T-helper 17 cell (primary cell): ENCODE measurements at regions not wholly inside any gene's neighbourhood (a gene's known extent, or its start where the extent isn't known, plus 50 kb on each side); places are given as distances from the start of the nearest gene placed in this dataset.

Experiments
- ATAC-seq: fragments of 150-1000 bp; cut with Tn5 transposase; 2 replicates; pipeline ENCODE4 v1.10.0; 2021; ENCODE audit warnings: mild to moderate bottlenecking, moderate library complexity
- DNase-seq, 3 donors: peaks; one replicate each; pipeline versions ENCODE4 v3.0.0 to v3.0.0-alpha.2; 2020 to 2021
- H3K9me3 ChIP-seq: one replicate; pipeline ENCODE4 v1.7.0; 2013; ENCODE audit warnings: low read length, mild to moderate bottlenecking; ENCODE audit not compliant: control insufficient read depth, poor library complexity, severe bottlenecking
- H3K27ac Mint-ChIP-seq: one replicate; pipeline ENCODE4 v1.8.0; 2022; ENCODE audit warnings: mild to moderate bottlenecking, moderate library complexity, mixed read lengths
- H3K27me3 Mint-ChIP-seq: one replicate; pipeline ENCODE4 v1.8.0; 2022; ENCODE audit warnings: mixed read lengths
- H3K36me3 Mint-ChIP-seq: one replicate; pipeline ENCODE4 v1.8.0; 2022; ENCODE audit warnings: low read depth, mixed read lengths
- H3K4me1 Mint-ChIP-seq: one replicate; pipeline ENCODE4 v1.8.0; 2022; ENCODE audit warnings: mild to moderate bottlenecking, mixed read lengths
- H3K4me3 Mint-ChIP-seq: one replicate; pipeline ENCODE4 v1.8.0; 2022; ENCODE audit warnings: mild to moderate bottlenecking, moderate library complexity, mixed read lengths

- DNase-seq, result no peak
- H3K4me3 Mint-ChIP-seq, result no peak overlapping the region
- no peaks in the 10 kb centered on the region for H3K4me1 Mint-ChIP-seq
- H3K9me3 ChIP-seq, result no peaks in the 10 kb centered on the region
- H3K36me3 Mint-ChIP-seq, result peaks cover 5% of the 10 kb centered on the region
- H3K27me3 Mint-ChIP-seq, result peaks cover 48% of the 10 kb centered on the region
- H3K27ac Mint-ChIP-seq, result no peak overlapping the region
- no peak for ATAC-seq
Measured at GRCh38 chr7:25358926-25359325, 130.6 kb upstream of the NPVF start.

- DNase-seq (no peak), ATAC-seq (no peak)
- no peak overlapping the region for H3K4me3 Mint-ChIP-seq
- no peaks in the 10 kb centered on the region for H3K9me3 ChIP-seq
- H3K27ac Mint-ChIP-seq, result no peak overlapping the region
- peaks cover 52% of the 10 kb centered on the region for H3K27me3 Mint-ChIP-seq
- no peaks in the 10 kb centered on the region for H3K4me1 Mint-ChIP-seq
- peaks cover 4% of the 10 kb centered on the region for H3K36me3 Mint-ChIP-seq
Measured at GRCh38 chr7:25359471-25360059, 131.3 kb upstream of the NPVF start.

GRCh38 chr7:25360451-25360850 is 132.2 kb upstream of the NPVF start:
- Mint-ChIP-seq H3K36me3 (peaks cover 4% of the 10 kb centered on the region), H3K4me1 (no peaks in the 10 kb centered on the region), H3K27me3 (peaks cover 57% of the 10 kb centered on the region), H3K4me3 (no peak overlapping the region), H3K27ac (no peak overlapping the region)
- no peaks in the 10 kb centered on the region for H3K9me3 ChIP-seq
- DNase-seq (no peak), ATAC-seq (no peak)

- DNase-seq (no peak), ATAC-seq (no peak)
- peaks cover 64% of the 10 kb centered on the region for H3K27me3 Mint-ChIP-seq
- H3K27ac Mint-ChIP-seq, result no peak overlapping the region
- H3K9me3 ChIP-seq, result no peaks in the 10 kb centered on the region
- no peak overlapping the region for H3K4me3 Mint-ChIP-seq
- H3K36me3 Mint-ChIP-seq, result peaks cover 4% of the 10 kb centered on the region
- no peaks in the 10 kb centered on the region for H3K4me1 Mint-ChIP-seq
Measured at GRCh38 chr7:25361387-25361786, 133.1 kb upstream of the NPVF start.

- Mint-ChIP-seq H3K36me3 (peaks cover 4% of the 10 kb centered on the region), H3K27ac (no peak overlapping the region), H3K4me3 (no peak overlapping the region), H3K27me3 (peaks cover 60% of the 10 kb centered on the region), H3K4me1 (no peaks in the 10 kb centered on the region)
- DNase-seq (no peak), ATAC-seq (no peak)
- H3K9me3 ChIP-seq, result no peaks in the 10 kb centered on the region
Measured at GRCh38 chr7:25361863-25362262, 133.6 kb upstream of the NPVF start.

GRCh38 chr7:25368599-25369201 is 140.4 kb upstream of the NPVF start:
- no peak for ATAC-seq
- Mint-ChIP-seq H3K27ac (no peak overlapping the region), H3K27me3 (peaks cover 31% of the 10 kb centered on the region), H3K4me1 (no peaks in the 10 kb centered on the region), H3K36me3 (peaks cover 2% of the 10 kb centered on the region), H3K4me3 (no peak overlapping the region)
- DNase-seq, result no peak
- no peaks in the 10 kb centered on the region for H3K9me3 ChIP-seq

GRCh38 chr7:25369786-25370185 is 141.5 kb upstream of the NPVF start:
- no peak overlapping the region for H3K27ac Mint-ChIP-seq
- H3K36me3 Mint-ChIP-seq, result peaks cover 2% of the 10 kb centered on the region
- H3K27me3 Mint-ChIP-seq, result peaks cover 24% of the 10 kb centered on the region
- DNase-seq (no peak), ATAC-seq (no peak)
- no peaks in the 10 kb centered on the region for H3K9me3 ChIP-seq
- no peaks in the 10 kb centered on the region for H3K4me1 Mint-ChIP-seq
- H3K4me3 Mint-ChIP-seq, result no peak overlapping the region

GRCh38 chr7:25371972-25372371 is 143.7 kb upstream of the NPVF start:
- H3K36me3 Mint-ChIP-seq, result peaks cover 2% of the 10 kb centered on the region
- ATAC-seq, result no peak
- no peak overlapping the region for H3K27ac Mint-ChIP-seq
- no peaks in the 10 kb centered on the region for H3K9me3 ChIP-seq
- no peak overlapping the region for H3K4me3 Mint-ChIP-seq
- H3K27me3 Mint-ChIP-seq, result peaks cover 21% of the 10 kb centered on the region
- no peaks in the 10 kb centered on the region for H3K4me1 Mint-ChIP-seq
- DNase-seq, result no peak

- H3K4me3 Mint-ChIP-seq, result no peak overlapping the region
- ATAC-seq (no peak), DNase-seq (no peak)
- no peak overlapping the region for H3K27ac Mint-ChIP-seq
- peaks cover 16% of the 10 kb centered on the region for H3K27me3 Mint-ChIP-seq
- no peaks in the 10 kb centered on the region for H3K4me1 Mint-ChIP-seq
- H3K9me3 ChIP-seq, result no peaks in the 10 kb centered on the region
- H3K36me3 Mint-ChIP-seq, result peaks cover 2% of the 10 kb centered on the region
Measured at GRCh38 chr7:25375805-25376600, 147.7 kb upstream of the NPVF start.

DNA sequence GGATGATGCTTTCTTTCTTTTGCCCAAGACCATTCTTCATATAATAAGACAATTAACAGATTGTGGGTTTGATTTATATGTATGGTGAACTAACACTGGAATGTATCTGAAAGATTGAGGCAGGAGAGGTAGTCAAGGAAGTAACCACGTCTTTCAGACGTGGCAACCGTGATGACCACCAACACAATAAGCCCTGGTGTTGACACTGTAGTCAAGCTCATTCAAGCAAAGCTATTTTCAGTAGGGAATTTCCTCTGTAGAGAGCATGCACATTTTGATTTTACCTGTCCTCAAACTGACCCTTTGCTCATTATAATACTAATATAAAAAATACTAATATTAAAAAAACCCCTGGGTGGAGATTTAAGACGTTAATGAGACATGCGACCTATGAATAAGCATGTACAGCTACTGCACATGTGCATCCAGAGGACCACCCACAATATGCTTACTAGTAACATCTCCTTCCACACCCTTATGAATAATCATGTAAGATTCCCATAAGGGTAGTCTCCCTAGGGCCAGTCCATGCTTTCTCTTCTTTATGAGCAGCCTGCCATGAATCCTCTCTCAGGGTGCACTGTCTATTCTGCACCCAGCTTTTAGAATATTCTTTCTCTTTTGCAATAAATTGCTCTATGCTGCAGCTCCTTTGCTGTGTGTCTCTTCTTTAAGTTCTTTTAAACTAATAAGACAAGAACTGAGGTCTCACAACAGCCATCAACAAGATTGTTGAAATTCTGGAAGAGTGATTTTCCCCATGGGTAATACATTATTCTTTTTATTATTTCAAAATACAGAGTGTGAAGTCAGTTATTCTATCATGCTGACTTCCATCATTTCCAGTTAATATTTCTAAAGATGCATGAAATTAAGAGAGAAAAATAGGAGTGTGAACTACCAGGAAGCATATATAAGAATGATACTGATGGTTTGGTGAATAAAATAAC is 151.3 kb upstream of the NPVF start:
- peaks cover 48% of the 10 kb centered on the region for H3K27me3 Mint-ChIP-seq
- peaks cover 2% of the 10 kb centered on the region for H3K4me1 Mint-ChIP-seq
- no peak overlapping the region for H3K4me3 Mint-ChIP-seq
- no peak overlapping the region for H3K27ac Mint-ChIP-seq
- H3K9me3 ChIP-seq, result no peaks in the 10 kb centered on the region
- no peak for ATAC-seq
- no peak for DNase-seq
- H3K36me3 Mint-ChIP-seq, result no peaks in the 10 kb centered on the region

DNA sequence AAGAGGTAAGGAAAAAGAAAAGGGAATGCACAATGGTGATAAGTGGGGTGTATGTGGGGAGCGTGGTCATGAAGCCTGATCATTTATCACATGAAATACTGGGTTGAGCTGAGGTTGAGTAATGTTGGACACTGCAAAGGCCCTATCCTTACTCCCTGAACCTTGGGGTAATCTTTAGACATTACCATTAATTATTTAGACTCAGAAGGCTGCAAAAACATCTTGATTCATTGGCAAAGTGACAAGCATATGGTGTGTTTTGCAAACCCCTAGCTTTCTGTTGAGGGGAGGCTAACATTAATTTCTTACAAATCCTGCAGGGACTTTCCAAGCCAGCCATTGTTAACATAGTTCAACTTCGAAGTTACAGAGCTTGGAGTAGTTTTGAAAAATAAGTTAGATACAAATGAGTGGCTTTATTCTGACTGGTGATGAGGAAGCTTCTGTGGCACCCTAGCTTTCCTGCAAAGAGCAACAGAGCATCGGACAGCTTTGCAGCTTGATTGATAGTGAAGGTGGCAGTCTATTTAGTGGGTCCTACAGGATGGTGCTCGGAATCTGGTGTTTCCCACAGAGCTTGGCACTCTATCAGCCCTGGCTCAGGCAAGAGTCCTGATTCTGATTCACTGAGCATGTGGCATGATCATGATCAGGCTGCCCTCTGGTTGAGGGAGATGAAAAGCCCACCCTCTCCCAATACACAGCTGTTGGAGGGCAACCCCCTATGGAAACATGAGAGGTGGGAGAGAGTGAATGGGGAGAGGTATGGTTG is 153.7 kb upstream of the NPVF start:
- no peak for DNase-seq
- Mint-ChIP-seq H3K27ac (no peak overlapping the region), H3K4me1 (peaks cover 2% of the 10 kb centered on the region), H3K36me3 (no peaks in the 10 kb centered on the region), H3K27me3 (peaks cover 49% of the 10 kb centered on the region), H3K4me3 (no peak overlapping the region)
- H3K9me3 ChIP-seq, result no peaks in the 10 kb centered on the region
- ATAC-seq, result no peak

DNA sequence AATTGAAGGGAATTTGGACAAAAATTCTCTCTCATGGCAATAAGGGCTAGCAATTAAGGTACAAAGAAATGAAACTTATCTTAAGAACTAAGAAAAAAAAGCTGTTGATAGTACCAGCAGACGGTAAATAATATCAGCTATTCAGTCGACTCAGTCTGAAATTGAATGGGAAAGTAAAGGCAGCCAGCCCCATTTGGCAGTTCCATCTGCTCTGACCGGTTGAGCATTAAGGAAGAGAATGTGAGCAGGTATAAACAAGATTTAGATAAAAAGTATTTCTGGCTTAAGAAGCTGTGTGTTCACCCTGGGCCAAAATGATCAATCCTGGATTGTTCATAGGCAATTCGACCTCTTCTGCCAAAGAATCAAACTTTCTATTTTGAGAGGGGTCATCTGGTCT is 154.6 kb upstream of the NPVF start:
- H3K9me3 ChIP-seq, result no peaks in the 10 kb centered on the region
- H3K27me3 Mint-ChIP-seq, result peaks cover 54% of the 10 kb centered on the region
- no peak for DNase-seq
- peaks cover 2% of the 10 kb centered on the region for H3K4me1 Mint-ChIP-seq
- no peak overlapping the region for H3K27ac Mint-ChIP-seq
- H3K4me3 Mint-ChIP-seq, result no peak overlapping the region
- H3K36me3 Mint-ChIP-seq, result no peaks in the 10 kb centered on the region
- ATAC-seq, result no peak
